Panc1 (cell line): ENCODE measurements at regions not wholly inside any gene's neighbourhood (a gene's known extent, or its start where the extent isn't known, plus 50 kb on each side); places are given as distances from the start of the nearest gene placed in this dataset.

ENCODE experiments used
- ATAC-seq: fragments of 200-7000 bp; cut with Tn5 transposase; 2 replicates; pipeline ENCODE4 v1.9.1; 2020; ENCODE audit warnings: mild to moderate bottlenecking, moderate library complexity
- BruUV-seq: library from RNA; stranded (reverse); fragments of 400-500 nt; replicated peaks from 2 replicates; lab custom pipeline; 2021; lab: Mats Ljungman, UMichigan
- CTCF ChIA-PET: fragments of 300-600 bp; sonication (Branson Sonifier 250); formaldehyde crosslinking; loops from one replicate; lab custom pipeline; 2022; ENCODE audit warnings: antibody characterized with exemption; lab: Charles Lee
- POLR2A ChIA-PET: fragments of 300-600 bp; sonication (Branson Sonifier 250); formaldehyde crosslinking; loops from one replicate; lab custom pipeline; 2022; ENCODE audit warnings: antibody characterized with exemption; lab: Charles Lee
- DNase-seq: peaks from one replicate; pipeline ENCODE4 v3.0.0-alpha.2; 2010; ENCODE audit warnings: low read depth, low spot score
- H3K27ac ChIP-seq: 2 replicates; pipeline ENCODE4 v1.5.1; 2011; ENCODE audit warnings: mild to moderate bottlenecking, low read length, inconsistent platforms
- H3K27me3 ChIP-seq: fragments of 200-500 bp; sonication (Bioruptor generic); 2 replicates; pipeline ENCODE4 v1.6.0; 2014; ENCODE audit warnings: low read length, inconsistent platforms; ENCODE audit not compliant: control insufficient read depth, insufficient read depth
- H3K36me3 ChIP-seq: fragments of 200-500 bp; sonication (Bioruptor generic); 2 replicates; pipeline ENCODE4 v1.5.1; 2014; ENCODE audit warnings: inconsistent platforms, mild to moderate bottlenecking, low read length, moderate library complexity; ENCODE audit not compliant: control insufficient read depth, insufficient read depth
- H3K4me1 ChIP-seq: 2 replicates; pipeline ENCODE4 v1.5.1; 2011; ENCODE audit warnings: inconsistent platforms, mild to moderate bottlenecking, low read length, moderate library complexity; ENCODE audit not compliant: control insufficient read depth, insufficient read depth
- H3K4me3 ChIP-seq, 2 experiments: 2 replicates each; pipeline ENCODE4 v1.5.1; 2011 to 2012; ENCODE audit warnings: low read depth in 2 of 2, low read length in 2 of 2, mild to moderate bottlenecking in 2 of 2, inconsistent platforms in 1 of 2, moderate library complexity in 1 of 2
- H3K9me3 ChIP-seq: fragments of 200-500 bp; sonication (Bioruptor generic); 2 replicates; pipeline ENCODE4 v1.5.1; 2014; ENCODE audit warnings: low read depth, mild to moderate bottlenecking, inconsistent platforms, low read length, moderate library complexity; ENCODE audit not compliant: control insufficient read depth, insufficient read depth
- POLR2AphosphoS5 ChIP-seq: IDR thresholded peaks from 2 replicates; pipeline ENCODE4 v1.6.1; 2012; ENCODE audit warnings: mild to moderate bottlenecking, low read depth, low read length, moderate library complexity
- SIN3A ChIP-seq: IDR thresholded peaks from 2 replicates; pipeline ENCODE4 v1.6.1; 2012; ENCODE audit warnings: low read depth, mild to moderate bottlenecking, low read length, moderate library complexity, borderline replicate concordance; ENCODE audit not compliant: insufficient read depth
- TCF7L2 ChIP-seq: IDR thresholded peaks from 2 replicates; pipeline ENCODE4 v1.6.1; 2011; ENCODE audit warnings: mild to moderate bottlenecking, low read depth, low read length, inconsistent platforms
- in situ Hi-C: cut with HindIII; loops from 2 replicates; pipeline ENCODE4 v1.10.0; 2016; ENCODE audit warnings: low sequenced_read_pairs, low pct_unique_long_range_greater_than_20kb
- intact Hi-C: fragments of 100-400 bp; cut with micrococcal nuclease; formaldehyde crosslinking; loops from one replicate; pipeline ENCODE4 v1.10.0; 2022; ENCODE audit not compliant: unreplicated experiment
- TF ChIP-seq, protein P1 (sequence below), 2 experiments: IDR thresholded peaks; 2 replicates each; pipeline ENCODE4 v1.6.1; 2011 to 2012; ENCODE audit warnings: low read depth in 2 of 2, control low read depth in 1 of 2, low read length in 1 of 2, mild to moderate bottlenecking in 1 of 2, moderate library complexity in 1 of 2; ENCODE audit not compliant: insufficient read depth in 1 of 2
- TF ChIP-seq, protein P2 (sequence below): fragments of 450-650 bp; IDR thresholded peaks from 2 replicates; pipeline ENCODE4 v1.5.1; 2017; ENCODE audit warnings: mild to moderate bottlenecking

DNA sequence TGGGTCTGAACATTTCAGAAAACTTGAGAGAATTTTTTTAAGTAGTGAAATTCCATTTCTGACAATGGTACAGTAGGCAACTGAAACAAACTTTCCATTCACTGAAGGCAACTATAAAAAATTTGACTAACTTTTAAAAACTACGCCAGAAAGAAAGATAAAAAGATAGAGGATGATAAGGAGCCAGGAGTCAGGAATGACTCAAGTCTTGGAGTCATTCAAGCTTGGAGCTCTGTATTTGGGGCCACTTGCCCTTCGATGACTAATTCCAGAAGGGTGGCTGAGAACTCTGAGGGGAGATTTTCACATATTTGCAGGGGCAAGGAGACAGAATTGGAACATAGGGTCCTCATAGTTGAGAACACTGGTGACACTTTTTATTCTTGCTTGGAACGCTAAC is 1083.2 kb upstream of the CNTN5 start:
- no peak for DNase-seq
- no peaks in the 10 kb centered on the region for H3K4me1 ChIP-seq
- H3K9me3 ChIP-seq = no peaks in the 10 kb centered on the region; the same call in 1 of the 2 replicates
- in situ Hi-C loops (no loop called here), intact Hi-C loops (no loop called here)
- H3K27me3 ChIP-seq = no peaks in the 10 kb centered on the region
- H3K4me3 ChIP-seq = no peak overlapping the region
- CTCF ChIA-PET = no interaction called here
- BruUV-seq = no TSS peak
- H3K27ac ChIP-seq = no peak overlapping the region
- H3K36me3 ChIP-seq = no peaks in the 10 kb centered on the region; the same call in 1 of the 2 replicates
- TF ChIP-seq SIN3A (no peak), TCF7L2 (no peak), POLR2AphosphoS5 (no peak)
- TF ChIP-seq, protein P1, sequence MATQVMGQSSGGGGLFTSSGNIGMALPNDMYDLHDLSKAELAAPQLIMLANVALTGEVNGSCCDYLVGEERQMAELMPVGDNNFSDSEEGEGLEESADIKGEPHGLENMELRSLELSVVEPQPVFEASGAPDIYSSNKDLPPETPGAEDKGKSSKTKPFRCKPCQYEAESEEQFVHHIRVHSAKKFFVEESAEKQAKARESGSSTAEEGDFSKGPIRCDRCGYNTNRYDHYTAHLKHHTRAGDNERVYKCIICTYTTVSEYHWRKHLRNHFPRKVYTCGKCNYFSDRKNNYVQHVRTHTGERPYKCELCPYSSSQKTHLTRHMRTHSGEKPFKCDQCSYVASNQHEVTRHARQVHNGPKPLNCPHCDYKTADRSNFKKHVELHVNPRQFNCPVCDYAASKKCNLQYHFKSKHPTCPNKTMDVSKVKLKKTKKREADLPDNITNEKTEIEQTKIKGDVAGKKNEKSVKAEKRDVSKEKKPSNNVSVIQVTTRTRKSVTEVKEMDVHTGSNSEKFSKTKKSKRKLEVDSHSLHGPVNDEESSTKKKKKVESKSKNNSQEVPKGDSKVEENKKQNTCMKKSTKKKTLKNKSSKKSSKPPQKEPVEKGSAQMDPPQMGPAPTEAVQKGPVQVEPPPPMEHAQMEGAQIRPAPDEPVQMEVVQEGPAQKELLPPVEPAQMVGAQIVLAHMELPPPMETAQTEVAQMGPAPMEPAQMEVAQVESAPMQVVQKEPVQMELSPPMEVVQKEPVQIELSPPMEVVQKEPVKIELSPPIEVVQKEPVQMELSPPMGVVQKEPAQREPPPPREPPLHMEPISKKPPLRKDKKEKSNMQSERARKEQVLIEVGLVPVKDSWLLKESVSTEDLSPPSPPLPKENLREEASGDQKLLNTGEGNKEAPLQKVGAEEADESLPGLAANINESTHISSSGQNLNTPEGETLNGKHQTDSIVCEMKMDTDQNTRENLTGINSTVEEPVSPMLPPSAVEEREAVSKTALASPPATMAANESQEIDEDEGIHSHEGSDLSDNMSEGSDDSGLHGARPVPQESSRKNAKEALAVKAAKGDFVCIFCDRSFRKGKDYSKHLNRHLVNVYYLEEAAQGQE (IDR thresholded peaks at IDR 0.05; ENCODE audit: insufficient read depth in 1 of 2, low read depth in 2 of 2, low read length in 1 of 2) = no peak
- TF ChIP-seq, protein P2, sequence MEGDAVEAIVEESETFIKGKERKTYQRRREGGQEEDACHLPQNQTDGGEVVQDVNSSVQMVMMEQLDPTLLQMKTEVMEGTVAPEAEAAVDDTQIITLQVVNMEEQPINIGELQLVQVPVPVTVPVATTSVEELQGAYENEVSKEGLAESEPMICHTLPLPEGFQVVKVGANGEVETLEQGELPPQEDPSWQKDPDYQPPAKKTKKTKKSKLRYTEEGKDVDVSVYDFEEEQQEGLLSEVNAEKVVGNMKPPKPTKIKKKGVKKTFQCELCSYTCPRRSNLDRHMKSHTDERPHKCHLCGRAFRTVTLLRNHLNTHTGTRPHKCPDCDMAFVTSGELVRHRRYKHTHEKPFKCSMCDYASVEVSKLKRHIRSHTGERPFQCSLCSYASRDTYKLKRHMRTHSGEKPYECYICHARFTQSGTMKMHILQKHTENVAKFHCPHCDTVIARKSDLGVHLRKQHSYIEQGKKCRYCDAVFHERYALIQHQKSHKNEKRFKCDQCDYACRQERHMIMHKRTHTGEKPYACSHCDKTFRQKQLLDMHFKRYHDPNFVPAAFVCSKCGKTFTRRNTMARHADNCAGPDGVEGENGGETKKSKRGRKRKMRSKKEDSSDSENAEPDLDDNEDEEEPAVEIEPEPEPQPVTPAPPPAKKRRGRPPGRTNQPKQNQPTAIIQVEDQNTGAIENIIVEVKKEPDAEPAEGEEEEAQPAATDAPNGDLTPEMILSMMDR = no peak
- POLR2A ChIA-PET = no interaction called here
- no peak for ATAC-seq

DNA sequence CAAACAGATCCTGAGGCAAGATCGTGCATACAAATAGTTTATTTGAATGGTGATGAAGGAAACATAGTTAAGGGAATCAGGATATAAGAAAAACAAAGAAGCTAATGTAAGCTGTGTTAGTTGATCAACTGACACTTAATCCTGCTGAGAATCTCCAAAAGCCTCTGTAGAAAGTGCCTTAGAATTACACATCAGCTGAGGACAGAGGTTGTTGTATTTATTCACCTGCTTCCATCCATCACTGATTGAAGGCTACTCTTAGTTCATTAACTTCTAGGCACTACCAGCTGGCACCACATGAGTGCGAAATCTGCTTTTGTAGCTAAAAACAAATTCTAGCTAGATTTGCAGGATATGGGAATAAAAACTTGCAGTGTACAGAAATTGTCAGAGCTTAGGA is 1082.0 kb upstream of the CNTN5 start:
- no peaks in the 10 kb centered on the region; the same call in 1 of the 2 replicates for H3K36me3 ChIP-seq
- H3K27ac ChIP-seq = no peak overlapping the region
- ChIA-PET CTCF (no interaction called here), POLR2A (no interaction called here)
- no peaks in the 10 kb centered on the region; the same call in 1 of the 2 replicates for H3K9me3 ChIP-seq
- BruUV-seq = no TSS peak
- in situ Hi-C loops = no loop called here
- DNase-seq (no peak), ATAC-seq (no peak)
- intact Hi-C loops = no loop called here
- no peaks in the 10 kb centered on the region for H3K27me3 ChIP-seq
- H3K4me1 ChIP-seq = no peaks in the 10 kb centered on the region
- no peak for TF ChIP-seq TCF7L2
- no peak for TF ChIP-seq SIN3A
- TF ChIP-seq, protein P1 (IDR thresholded peaks at IDR 0.05; ENCODE audit: insufficient read depth in 1 of 2, low read depth in 2 of 2, low read length in 1 of 2) = no peak
- TF ChIP-seq POLR2AphosphoS5 = no peak
- TF ChIP-seq, protein P2 = no peak
- no peak overlapping the region for H3K4me3 ChIP-seq
